ENCODE measurements at regions not wholly inside any gene's neighbourhood (a gene's known extent, or its start where the extent isn't known, plus 50 kb on each side); places are given as distances from the start of the nearest gene placed in this dataset.

GRCh38 chrX:98448524-98448923 lies 1564.8 kb downstream of the RPA4 start:
- Histone ChIP-seq H3K36me3 (ENCODE audit: control insufficient read depth in 3 of 3, insufficient read depth in 2 of 3, low read depth in 1 of 3, low read length in 3 of 3) (no peaks in the 10 kb centered on the region), H3K4me1 (ENCODE audit: control insufficient read depth in 3 of 3, insufficient read depth in 2 of 3, low read depth in 1 of 3, low read length in 2 of 3) (no peaks in the 10 kb centered on the region), H3K4me3 (ENCODE audit: low read depth in 1 of 3, low read length in 3 of 3) (no peak overlapping the region), H3K27me3 (ENCODE audit: control insufficient read depth in 3 of 3, insufficient read depth in 3 of 3, low read length in 3 of 3) (no peaks in the 10 kb centered on the region), H3K9me3 (ENCODE audit: control insufficient read depth in 2 of 2, insufficient read depth in 1 of 2, low read depth in 1 of 2, low read length in 1 of 2) (no peaks in the 10 kb centered on the region), H3K27ac (ENCODE audit: low read depth in 1 of 3, low read length in 2 of 3) (no peak overlapping the region)
- FAIRE-seq (no peak), DNase-seq (no peak)
- 78 to 91% (median 82%) methylated on average over 4 of the region's 4 CpGs for WGBS, 3 donors

GRCh38 chrX:98452456-98452855 lies 1568.7 kb downstream of the RPA4 start:
- FAIRE-seq (no peak), DNase-seq (no peak)
- no peaks in the 10 kb centered on the region for H3K36me3 ChIP-seq (ENCODE audit: control insufficient read depth in 3 of 3, insufficient read depth in 2 of 3, low read depth in 1 of 3, low read length in 3 of 3)
- H3K4me1 ChIP-seq (ENCODE audit: control insufficient read depth in 3 of 3, insufficient read depth in 2 of 3, low read depth in 1 of 3, low read length in 2 of 3): no peaks in the 10 kb centered on the region
- no peaks in the 10 kb centered on the region for H3K9me3 ChIP-seq (ENCODE audit: control insufficient read depth in 2 of 2, insufficient read depth in 1 of 2, low read depth in 1 of 2, low read length in 1 of 2)
- H3K27me3 ChIP-seq (ENCODE audit: control insufficient read depth in 3 of 3, insufficient read depth in 3 of 3, low read length in 3 of 3): no peaks in the 10 kb centered on the region
- 81 to 96% (median 82%) methylated on average over 1 of the region's 1 CpG for WGBS, 3 donors
- no peak overlapping the region for H3K4me3 ChIP-seq (ENCODE audit: low read depth in 1 of 3, low read length in 3 of 3)
- H3K27ac ChIP-seq (ENCODE audit: low read depth in 1 of 3, low read length in 2 of 3): no peak overlapping the region

- FAIRE-seq (no peak), DNase-seq (no peak)
- Histone ChIP-seq H3K4me3 (ENCODE audit: low read depth in 1 of 3, low read length in 3 of 3) (no peak overlapping the region), H3K9me3 (ENCODE audit: control insufficient read depth in 2 of 2, insufficient read depth in 1 of 2, low read depth in 1 of 2, low read length in 1 of 2) (no peaks in the 10 kb centered on the region), H3K36me3 (ENCODE audit: control insufficient read depth in 3 of 3, insufficient read depth in 2 of 3, low read depth in 1 of 3, low read length in 3 of 3) (no peaks in the 10 kb centered on the region), H3K27ac (ENCODE audit: low read depth in 1 of 3, low read length in 2 of 3) (no peak overlapping the region), H3K4me1 (ENCODE audit: control insufficient read depth in 3 of 3, insufficient read depth in 2 of 3, low read depth in 1 of 3, low read length in 2 of 3) (no peaks in the 10 kb centered on the region), H3K27me3 (ENCODE audit: control insufficient read depth in 3 of 3, insufficient read depth in 3 of 3, low read length in 3 of 3) (no peaks in the 10 kb centered on the region)
- WGBS, 3 donors: 14 to 67% (median 33%) methylated on average over 1 of the region's 1 CpG
These were observed 1576.0 kb downstream of the RPA4 start for GRCh38 chrX:98459669-98460068.

- DNase-seq (no peak), FAIRE-seq (no peak)
- no peaks in the 10 kb centered on the region for H3K36me3 ChIP-seq (ENCODE audit: control insufficient read depth in 3 of 3, insufficient read depth in 2 of 3, low read depth in 1 of 3, low read length in 3 of 3)
- WGBS, 3 donors: 77 to 87% (median 77%) methylated on average over 4 of the region's 4 CpGs
- H3K27me3 ChIP-seq (ENCODE audit: control insufficient read depth in 3 of 3, insufficient read depth in 3 of 3, low read length in 3 of 3): no peaks in the 10 kb centered on the region
- no peak overlapping the region for H3K27ac ChIP-seq (ENCODE audit: low read depth in 1 of 3, low read length in 2 of 3)
- no peaks in the 10 kb centered on the region for H3K4me1 ChIP-seq (ENCODE audit: control insufficient read depth in 3 of 3, insufficient read depth in 2 of 3, low read depth in 1 of 3, low read length in 2 of 3)
- no peak overlapping the region for H3K4me3 ChIP-seq (ENCODE audit: low read depth in 1 of 3, low read length in 3 of 3)
- H3K9me3 ChIP-seq (ENCODE audit: control insufficient read depth in 2 of 2, insufficient read depth in 1 of 2, low read depth in 1 of 2, low read length in 1 of 2): no peaks in the 10 kb centered on the region
These were observed 1596.9 kb downstream of the RPA4 start for GRCh38 chrX:98480606-98481005.

GRCh38 chrX:98481636-98482035 lies 1597.9 kb downstream of the RPA4 start:
- Histone ChIP-seq H3K9me3 (ENCODE audit: control insufficient read depth in 2 of 2, insufficient read depth in 1 of 2, low read depth in 1 of 2, low read length in 1 of 2) (no peaks in the 10 kb centered on the region), H3K4me1 (ENCODE audit: control insufficient read depth in 3 of 3, insufficient read depth in 2 of 3, low read depth in 1 of 3, low read length in 2 of 3) (no peaks in the 10 kb centered on the region), H3K27me3 (ENCODE audit: control insufficient read depth in 3 of 3, insufficient read depth in 3 of 3, low read length in 3 of 3) (no peaks in the 10 kb centered on the region), H3K27ac (ENCODE audit: low read depth in 1 of 3, low read length in 2 of 3) (no peak overlapping the region), H3K36me3 (ENCODE audit: control insufficient read depth in 3 of 3, insufficient read depth in 2 of 3, low read depth in 1 of 3, low read length in 3 of 3) (no peaks in the 10 kb centered on the region), H3K4me3 (ENCODE audit: low read depth in 1 of 3, low read length in 3 of 3) (no peak overlapping the region)
- FAIRE-seq (no peak), DNase-seq (no peak)
- WGBS, 3 donors: 72 to 84% (median 76%) methylated on average over 3 of the region's 3 CpGs

GRCh38 chrX:98490670-98491069 lies 1607.0 kb downstream of the RPA4 start:
- no peaks in the 10 kb centered on the region for H3K27me3 ChIP-seq (ENCODE audit: control insufficient read depth in 3 of 3, insufficient read depth in 3 of 3, low read length in 3 of 3)
- H3K4me3 ChIP-seq (ENCODE audit: low read depth in 1 of 3, low read length in 3 of 3): no peak overlapping the region
- no peak overlapping the region for H3K27ac ChIP-seq (ENCODE audit: low read depth in 1 of 3, low read length in 2 of 3)
- no peaks in the 10 kb centered on the region for H3K36me3 ChIP-seq (ENCODE audit: control insufficient read depth in 3 of 3, insufficient read depth in 2 of 3, low read depth in 1 of 3, low read length in 3 of 3)
- DNase-seq (no peak), FAIRE-seq (no peak)
- WGBS, 3 donors: 74 to 93% (median 86%) methylated on average over 1 of the region's 1 CpG
- no peaks in the 10 kb centered on the region for H3K9me3 ChIP-seq (ENCODE audit: control insufficient read depth in 2 of 2, insufficient read depth in 1 of 2, low read depth in 1 of 2, low read length in 1 of 2)
- no peaks in the 10 kb centered on the region for H3K4me1 ChIP-seq (ENCODE audit: control insufficient read depth in 3 of 3, insufficient read depth in 2 of 3, low read depth in 1 of 3, low read length in 2 of 3)

GRCh38 chrX:98501426-98501825 lies 1617.7 kb downstream of the RPA4 start:
- Histone ChIP-seq H3K27ac (ENCODE audit: low read depth in 1 of 3, low read length in 2 of 3) (no peak overlapping the region), H3K36me3 (ENCODE audit: control insufficient read depth in 3 of 3, insufficient read depth in 2 of 3, low read depth in 1 of 3, low read length in 3 of 3) (no peaks in the 10 kb centered on the region), H3K27me3 (ENCODE audit: control insufficient read depth in 3 of 3, insufficient read depth in 3 of 3, low read length in 3 of 3) (no peaks in the 10 kb centered on the region), H3K4me1 (ENCODE audit: control insufficient read depth in 3 of 3, insufficient read depth in 2 of 3, low read depth in 1 of 3, low read length in 2 of 3) (no peaks in the 10 kb centered on the region), H3K4me3 (ENCODE audit: low read depth in 1 of 3, low read length in 3 of 3) (no peak overlapping the region), H3K9me3 (ENCODE audit: control insufficient read depth in 2 of 2, insufficient read depth in 1 of 2, low read depth in 1 of 2, low read length in 1 of 2) (no peaks in the 10 kb centered on the region)
- FAIRE-seq (no peak), DNase-seq (no peak)
- WGBS, 3 donors: 27 to 31% (median 30%) methylated on average over 2 of the region's 2 CpGs

- Histone ChIP-seq H3K4me3 (ENCODE audit: low read depth in 1 of 3, low read length in 3 of 3) (no peak overlapping the region), H3K27me3 (ENCODE audit: control insufficient read depth in 3 of 3, insufficient read depth in 3 of 3, low read length in 3 of 3) (no peaks in the 10 kb centered on the region), H3K27ac (ENCODE audit: low read depth in 1 of 3, low read length in 2 of 3) (no peak overlapping the region), H3K9me3 (ENCODE audit: control insufficient read depth in 2 of 2, insufficient read depth in 1 of 2, low read depth in 1 of 2, low read length in 1 of 2) (no peaks in the 10 kb centered on the region), H3K4me1 (ENCODE audit: control insufficient read depth in 3 of 3, insufficient read depth in 2 of 3, low read depth in 1 of 3, low read length in 2 of 3) (no peaks in the 10 kb centered on the region), H3K36me3 (ENCODE audit: control insufficient read depth in 3 of 3, insufficient read depth in 2 of 3, low read depth in 1 of 3, low read length in 3 of 3) (no peaks in the 10 kb centered on the region)
- 62 to 79% (median 66%) methylated on average over 1 of the region's 1 CpG for WGBS, 3 donors
- no peak for DNase-seq
- no peak for FAIRE-seq
These were observed 1623.2 kb downstream of the RPA4 start for GRCh38 chrX:98506907-98507306.

GRCh38 chrX:98514032-98514431 lies 1630.3 kb downstream of the RPA4 start:
- H3K4me1 ChIP-seq (ENCODE audit: control insufficient read depth in 3 of 3, insufficient read depth in 2 of 3, low read depth in 1 of 3, low read length in 2 of 3): no peaks in the 10 kb centered on the region
- H3K4me3 ChIP-seq (ENCODE audit: low read depth in 1 of 3, low read length in 3 of 3): no peak overlapping the region
- no peaks in the 10 kb centered on the region for H3K36me3 ChIP-seq (ENCODE audit: control insufficient read depth in 3 of 3, insufficient read depth in 2 of 3, low read depth in 1 of 3, low read length in 3 of 3)
- FAIRE-seq: no peak
- no peaks in the 10 kb centered on the region for H3K27me3 ChIP-seq (ENCODE audit: control insufficient read depth in 3 of 3, insufficient read depth in 3 of 3, low read length in 3 of 3)
- no peak for DNase-seq
- no peak overlapping the region for H3K27ac ChIP-seq (ENCODE audit: low read depth in 1 of 3, low read length in 2 of 3)
- no peaks in the 10 kb centered on the region for H3K9me3 ChIP-seq (ENCODE audit: control insufficient read depth in 2 of 2, insufficient read depth in 1 of 2, low read depth in 1 of 2, low read length in 1 of 2)

All from small intestine (tissue), 7 donors.